Ovary (tissue), 7 donors: ENCODE measurements at regions not wholly inside any gene's neighbourhood (a gene's known extent, or its start where the extent isn't known, plus 50 kb on each side); places are given as distances from the start of the nearest gene placed in this dataset.

Experiments
- DNase-seq, 5 donors: peaks; one replicate each; pipeline ENCODE4 v3.0.0-alpha.2; 2019 to 2020
- H3K27ac ChIP-seq, 2 donors: fragments of 200-600 bp; one replicate each; pipeline versions ENCODE4 v1.5.1 to v1.8.0; 2019 to 2022
- H3K27me3 ChIP-seq: fragments of 200-600 bp; one replicate; pipeline ENCODE4 v1.8.0; 2022
- H3K36me3 ChIP-seq: fragments of 200-600 bp; sonication (generic); one replicate; pipeline ENCODE4 v1.5.1; 2019
- H3K4me1 ChIP-seq: one replicate; pipeline ENCODE4 v1.8.1; 2013; ENCODE audit warnings: mild to moderate bottlenecking, moderate library complexity; ENCODE audit not compliant: insufficient read depth
- H3K4me3 ChIP-seq: fragments of 200-600 bp; sonication (generic); one replicate; pipeline ENCODE4 v1.5.1; 2017
- H3K9me3 ChIP-seq, 2 donors: fragments of 200-600 bp in 1 of 2; sonication (generic) in 1 of 2; one replicate each; pipeline versions ENCODE4 v1.5.1 to v1.8.1; 2013 to 2019; ENCODE audit warnings: mild to moderate bottlenecking in 1 of 2, moderate library complexity in 1 of 2
- CTCF ChIP-seq, 3 donors: fragments of 450-650 bp in 2 of 3; fragments of 200-600 bp in 1 of 3; IDR thresholded peaks; one replicate each; pipeline versions ENCODE4 v1.5.1 to v1.8.0; 2016 to 2022; ENCODE audit warnings: antibody characterized with exemption in 3 of 3, mild to moderate bottlenecking in 1 of 3
- EP300 ChIP-seq: sonication (generic); formaldehyde crosslinking; IDR thresholded peaks from one replicate; pipeline ENCODE4 v1.6.1; 2017; ENCODE audit warnings: antibody characterized with exemption
- POLR2A ChIP-seq: fragments of 450-650 bp; IDR thresholded peaks from one replicate; pipeline ENCODE4 v1.6.1; 2017; ENCODE audit warnings: antibody characterized with exemption, mild to moderate bottlenecking, moderate library complexity
- WGBS, 3 donors: extraction: QIAGEN DNeasy Blood & Tissue Kit in 1 of 3; methylation state at CpG; one replicate each; pipeline versions ENCODE4 v1.1.5 to v1.1.7; 2013 to 2017; 5-methylcytosine and 5-hydroxymethylcytosine counted together
- intact Hi-C, 4 donors: fragments of 100-400 bp; cut with DNase I; formaldehyde crosslinking; loops; one replicate each; pipeline versions ENCODE4 v1.11.0 to v1.15.1; 2022 to 2023
- donor health status: DM: no; HTN: no; CAD: no; lungs with moderate emphysema.
- donor health status: DM: no; HTN: no; CAD: no.
- donor health status: Bipolar disorder and iron deficiency.
- donor health status: DM: no; HTN: no; CAD: no.
- donor health status: DM: yes; HTN: yes; CAD: no.

- 75 to 79% (median 75%) methylated on average over 2 of the region's 2 CpGs for WGBS, 3 donors
- Histone ChIP-seq H3K9me3 (no peaks in the 10 kb centered on the region), H3K27me3 (no peaks in the 10 kb centered on the region), H3K27ac (no peak overlapping the region), H3K36me3 (no peaks in the 10 kb centered on the region), H3K4me1 (no peaks in the 10 kb centered on the region), H3K4me3 (no peak overlapping the region)
- intact Hi-C loops, result no loop called here
- no peak for DNase-seq
- no peak for TF ChIP-seq POLR2A
- TF ChIP-seq EP300, result no peak
- no peak for TF ChIP-seq CTCF (IDR thresholded peaks at IDR 0.05)
These were observed 936.9 kb downstream of the EFNB2 start for GRCh38 chr13:105598529-105598928.

DNA sequence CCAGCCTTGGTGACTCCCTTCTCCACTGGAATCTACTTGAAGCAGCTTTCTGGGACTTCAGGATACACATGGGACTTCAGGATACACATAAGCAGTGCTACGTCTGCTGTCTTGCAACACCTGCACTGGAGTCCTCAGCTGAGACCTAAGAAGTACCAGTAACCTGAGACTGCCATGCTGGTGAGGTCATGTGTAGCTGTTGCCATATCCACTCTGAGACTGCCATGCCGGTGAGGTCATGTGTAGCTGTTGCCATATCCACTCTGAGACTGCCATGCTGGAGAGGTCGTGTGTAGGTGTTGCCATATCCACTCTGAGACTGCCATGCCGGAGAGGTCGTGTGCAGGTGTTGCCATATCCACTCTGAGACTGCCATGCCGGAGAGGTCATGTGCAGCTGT lies 937.9 kb downstream of the EFNB2 start:
- 84 to 94% (median 88%) methylated on average over 3 to 6 of the region's 6 CpGs for WGBS, 3 donors
- H3K27ac ChIP-seq, result no peak overlapping the region
- no peaks in the 10 kb centered on the region for H3K27me3 ChIP-seq
- intact Hi-C loops, result no loop called here
- no peak for TF ChIP-seq CTCF (IDR thresholded peaks at IDR 0.05)
- TF ChIP-seq POLR2A, result no peak
- no peak for TF ChIP-seq EP300
- no peaks in the 10 kb centered on the region for H3K36me3 ChIP-seq
- DNase-seq, result no peak
- no peaks in the 10 kb centered on the region for H3K4me1 ChIP-seq
- no peaks in the 10 kb centered on the region for H3K9me3 ChIP-seq
- H3K4me3 ChIP-seq, result no peak overlapping the region

- Histone ChIP-seq H3K27me3 (no peaks in the 10 kb centered on the region), H3K27ac (no peak overlapping the region), H3K9me3 (no peaks in the 10 kb centered on the region), H3K4me3 (no peak overlapping the region), H3K36me3 (no peaks in the 10 kb centered on the region), H3K4me1 (no peaks in the 10 kb centered on the region)
- DNase-seq, result no peak
- TF ChIP-seq EP300, result no peak
- TF ChIP-seq CTCF (IDR thresholded peaks at IDR 0.05), result no peak
- TF ChIP-seq POLR2A, result no peak
- 84 to 86% (median 84%) methylated on average over 4 of the region's 4 CpGs for WGBS, 3 donors
- intact Hi-C loops, result no loop called here
These were observed 940.0 kb downstream of the EFNB2 start for GRCh38 chr13:105595471-105595870.

- no peak overlapping the region for H3K27ac ChIP-seq
- intact Hi-C loops, result no loop called here
- no peak for TF ChIP-seq POLR2A
- TF ChIP-seq EP300, result no peak
- TF ChIP-seq CTCF (IDR thresholded peaks at IDR 0.05), result no peak
- H3K27me3 ChIP-seq, result no peaks in the 10 kb centered on the region
- no peak for DNase-seq
- H3K9me3 ChIP-seq, result no peaks in the 10 kb centered on the region
- 71 to 84% (median 80%) methylated on average over 3 of the region's 3 CpGs for WGBS, 3 donors
- H3K4me1 ChIP-seq, result no peaks in the 10 kb centered on the region
- no peaks in the 10 kb centered on the region for H3K36me3 ChIP-seq
- no peak overlapping the region for H3K4me3 ChIP-seq
These were observed 944.2 kb downstream of the EFNB2 start for GRCh38 chr13:105591277-105591676.

- H3K4me3 ChIP-seq, result no peak overlapping the region
- H3K9me3 ChIP-seq, result no peaks in the 10 kb centered on the region
- no peaks in the 10 kb centered on the region for H3K27me3 ChIP-seq
- 88 to 89% (median 89%) methylated on average over 7 of the region's 7 CpGs for WGBS, 3 donors
- intact Hi-C loops, result no loop called here
- TF ChIP-seq CTCF (IDR thresholded peaks at IDR 0.05), result no peak
- TF ChIP-seq POLR2A, result no peak
- no peak for TF ChIP-seq EP300
- no peak for DNase-seq
- no peaks in the 10 kb centered on the region for H3K36me3 ChIP-seq
- no peaks in the 10 kb centered on the region for H3K4me1 ChIP-seq
- no peak overlapping the region for H3K27ac ChIP-seq
These were observed 947.7 kb downstream of the EFNB2 start for GRCh38 chr13:105587786-105588185.
